DND-41 (cell line): ENCODE measurements at regions not wholly inside any gene's neighbourhood (a gene's known extent, or its start where the extent isn't known, plus 50 kb on each side); places are given as distances from the start of the nearest gene placed in this dataset.

ENCODE experiments used
- ATAC-seq: fragments of 200-7000 bp; cut with Tn5 transposase; 3 replicates; pipeline ENCODE4 v1.9.1; 2021; ENCODE audit warnings: low read depth; ENCODE audit not compliant: insufficient read depth
- DNase-seq: peaks from one replicate; pipeline ENCODE4 v3.0.0-alpha.2; 2020
- H2AFZ ChIP-seq: 2 replicates; pipeline ENCODE4 v1.6.0; 2012; ENCODE audit warnings: low read depth, low read length
- H3K27ac ChIP-seq: 2 replicates; pipeline ENCODE4 v1.5.1; 2012; ENCODE audit warnings: low read length, inconsistent platforms
- H3K27me3 ChIP-seq: fragments of 200-600 bp; sonication (generic); 2 replicates; pipeline ENCODE4 v1.6.0; 2012; ENCODE audit warnings: low read length, mild to moderate bottlenecking, inconsistent platforms; ENCODE audit not compliant: insufficient read depth, poor library complexity
- H3K36me3 ChIP-seq: 2 replicates; pipeline ENCODE4 v1.5.1; 2012; ENCODE audit warnings: low read length, inconsistent platforms; ENCODE audit not compliant: insufficient read depth
- H3K4me1 ChIP-seq: 2 replicates; pipeline ENCODE4 v1.5.1; 2012; ENCODE audit warnings: mild to moderate bottlenecking, low read length; ENCODE audit not compliant: insufficient read depth
- H3K4me2 ChIP-seq: 2 replicates; pipeline ENCODE4 v1.6.0; 2012; ENCODE audit warnings: mild to moderate bottlenecking, moderate library complexity, low read length, inconsistent platforms; ENCODE audit not compliant: insufficient read depth
- H3K4me3 ChIP-seq, 2 experiments: fragments of 200-600 bp in 1 of 2; shearing (Covaris generic) in 1 of 2; 2 replicates each; pipeline ENCODE4 v1.5.1; 2012 to 2016; ENCODE audit warnings: inconsistent platforms in 2 of 2, low read length in 2 of 2, mild to moderate bottlenecking in 2 of 2, low read depth in 1 of 2, moderate library complexity in 1 of 2
- H3K79me2 ChIP-seq: 2 replicates; pipeline ENCODE4 v1.6.0; 2012; ENCODE audit warnings: low read length, inconsistent platforms; ENCODE audit not compliant: insufficient read depth
- H3K9ac ChIP-seq: 2 replicates; pipeline ENCODE4 v1.6.0; 2012; ENCODE audit warnings: low read depth, mild to moderate bottlenecking, inconsistent platforms, low read length, moderate library complexity
- H3K9me3 ChIP-seq: 2 replicates; pipeline ENCODE4 v1.5.1; 2012; ENCODE audit warnings: low read length, moderate library complexity, mild to moderate bottlenecking, inconsistent platforms; ENCODE audit not compliant: insufficient read depth, severe bottlenecking
- H4K20me1 ChIP-seq: 2 replicates; pipeline ENCODE4 v1.6.0; 2012; ENCODE audit warnings: low read length; ENCODE audit not compliant: insufficient read depth
- EZH2 ChIP-seq: IDR thresholded peaks from 3 replicates; pipeline ENCODE4 v1.6.1; 2012; ENCODE audit warnings: borderline replicate concordance, low read depth, mild to moderate bottlenecking, moderate library complexity, low read length, inconsistent platforms; ENCODE audit not compliant: severe bottlenecking
- TF ChIP-seq, protein P1 (sequence below): IDR thresholded peaks from 2 replicates; pipeline ENCODE4 v1.5.1; 2012; ENCODE audit warnings: borderline replicate concordance, low read length, moderate library complexity, mild to moderate bottlenecking; ENCODE audit not compliant: poor library complexity, severe bottlenecking; ENCODE audit errors: extremely low read depth

DNA sequence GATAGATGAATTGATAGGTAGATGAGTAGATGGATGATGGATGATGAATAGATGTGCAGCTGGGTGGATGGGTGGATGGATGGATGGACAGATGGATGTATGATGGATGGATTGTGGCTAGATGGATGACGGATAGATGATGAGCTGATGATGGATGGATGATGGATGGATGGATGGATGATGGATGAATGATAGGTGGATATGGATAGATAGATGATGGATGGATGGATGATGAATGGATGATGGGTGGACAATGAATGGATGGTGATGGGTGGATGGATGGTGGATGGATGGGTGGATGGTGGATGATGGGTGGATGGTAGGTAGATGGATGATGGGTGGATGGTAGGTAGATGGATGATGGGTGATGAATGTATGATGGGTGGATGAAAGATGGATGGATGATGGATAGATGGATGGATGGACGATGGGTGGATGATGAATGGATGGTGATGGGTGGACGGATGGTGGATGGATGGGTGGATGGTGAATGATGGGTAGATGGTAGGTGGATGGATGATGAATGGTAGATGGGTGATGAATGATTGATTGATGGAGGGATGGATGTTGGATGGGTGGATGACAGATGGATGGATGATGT lies 1261.7 kb downstream of the BRD1 start:
- no peak overlapping the region for H3K4me3 ChIP-seq

DNA sequence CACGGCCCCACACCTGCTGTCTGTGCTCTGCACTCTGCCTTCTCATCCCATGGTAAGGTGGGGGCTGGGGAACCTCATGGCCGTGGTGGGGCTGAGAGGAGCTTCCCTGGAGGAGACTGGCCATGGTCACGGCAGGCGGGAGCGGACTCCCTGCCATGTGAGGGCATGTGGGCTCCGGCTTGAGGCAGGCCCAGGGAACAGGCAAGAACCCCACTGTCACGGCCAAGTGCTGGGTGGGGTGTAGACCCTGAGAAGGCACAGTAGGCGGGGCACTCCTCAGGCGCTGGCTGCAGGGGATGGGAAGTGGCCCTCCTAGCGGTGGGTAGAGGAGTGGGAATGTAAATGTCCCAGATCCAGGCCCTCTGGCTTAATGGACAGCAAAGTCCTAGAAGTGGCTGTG lies 1262.7 kb downstream of the BRD1 start:
- H3K79me2 ChIP-seq: no peaks in the 10 kb centered on the region
- H4K20me1 ChIP-seq: no peaks in the 10 kb centered on the region; the same call in 1 of the 2 replicates
- no peak overlapping the region for H3K9ac ChIP-seq
- no peaks in the 10 kb centered on the region for H3K4me1 ChIP-seq
- ATAC-seq: no peak
- no peak overlapping the region for H3K27ac ChIP-seq
- no peak overlapping the region for H3K4me3 ChIP-seq
- H3K36me3 ChIP-seq: no peaks in the 10 kb centered on the region
- peaks cover 6% of the 10 kb centered on the region for H3K9me3 ChIP-seq
- peaks cover 11% of the 10 kb centered on the region for H3K27me3 ChIP-seq
- no peak for DNase-seq
- H2AFZ ChIP-seq: no peak overlapping the region
- TF ChIP-seq, protein P1, sequence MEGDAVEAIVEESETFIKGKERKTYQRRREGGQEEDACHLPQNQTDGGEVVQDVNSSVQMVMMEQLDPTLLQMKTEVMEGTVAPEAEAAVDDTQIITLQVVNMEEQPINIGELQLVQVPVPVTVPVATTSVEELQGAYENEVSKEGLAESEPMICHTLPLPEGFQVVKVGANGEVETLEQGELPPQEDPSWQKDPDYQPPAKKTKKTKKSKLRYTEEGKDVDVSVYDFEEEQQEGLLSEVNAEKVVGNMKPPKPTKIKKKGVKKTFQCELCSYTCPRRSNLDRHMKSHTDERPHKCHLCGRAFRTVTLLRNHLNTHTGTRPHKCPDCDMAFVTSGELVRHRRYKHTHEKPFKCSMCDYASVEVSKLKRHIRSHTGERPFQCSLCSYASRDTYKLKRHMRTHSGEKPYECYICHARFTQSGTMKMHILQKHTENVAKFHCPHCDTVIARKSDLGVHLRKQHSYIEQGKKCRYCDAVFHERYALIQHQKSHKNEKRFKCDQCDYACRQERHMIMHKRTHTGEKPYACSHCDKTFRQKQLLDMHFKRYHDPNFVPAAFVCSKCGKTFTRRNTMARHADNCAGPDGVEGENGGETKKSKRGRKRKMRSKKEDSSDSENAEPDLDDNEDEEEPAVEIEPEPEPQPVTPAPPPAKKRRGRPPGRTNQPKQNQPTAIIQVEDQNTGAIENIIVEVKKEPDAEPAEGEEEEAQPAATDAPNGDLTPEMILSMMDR: no peak
- no peak for TF ChIP-seq EZH2
- H3K4me2 ChIP-seq: no peak overlapping the region

More for the DNA sequence above, 1261.7 kb downstream of the BRD1 start:
- peaks cover 10% of the 10 kb centered on the region for H3K9me3 ChIP-seq
- peaks cover 11% of the 10 kb centered on the region for H3K27me3 ChIP-seq
- TF ChIP-seq EZH2: no peak
- TF ChIP-seq, protein P1: no peak
- no peaks in the 10 kb centered on the region for H3K4me1 ChIP-seq
- no peak overlapping the region for H3K27ac ChIP-seq
- no peaks in the 10 kb centered on the region; the same call in 1 of the 2 replicates for H4K20me1 ChIP-seq
- no peak for DNase-seq
- ATAC-seq: no peak
- no peak overlapping the region for H3K4me2 ChIP-seq
- no peak overlapping the region for H2AFZ ChIP-seq
- no peaks in the 10 kb centered on the region for H3K79me2 ChIP-seq
- no peak overlapping the region for H3K9ac ChIP-seq
- H3K36me3 ChIP-seq: no peaks in the 10 kb centered on the region

DNA sequence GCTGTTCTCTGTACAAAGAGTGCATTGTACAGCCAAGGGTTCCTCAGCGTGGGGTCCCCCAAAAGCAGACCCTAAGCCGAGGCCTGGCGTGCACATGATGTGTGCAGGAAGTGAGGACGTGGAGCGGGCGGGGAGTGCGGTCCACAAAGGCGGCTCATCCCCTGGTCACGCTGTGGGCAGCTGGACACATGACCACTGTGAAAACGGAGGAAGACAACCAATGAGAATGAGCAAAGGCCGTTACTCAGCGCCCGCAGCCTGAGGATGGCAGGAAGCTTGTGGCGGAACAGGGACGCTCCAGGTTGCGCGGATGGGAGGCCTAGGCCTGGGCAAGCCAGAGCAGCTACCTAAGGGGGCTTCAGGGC lies 1263.7 kb downstream of the BRD1 start:
- H3K4me2 ChIP-seq: no peak overlapping the region
- no peaks in the 10 kb centered on the region for H3K36me3 ChIP-seq
- H3K79me2 ChIP-seq: no peaks in the 10 kb centered on the region
- no peaks in the 10 kb centered on the region for H3K4me1 ChIP-seq
- TF ChIP-seq, protein P1: no peak
- no peak for TF ChIP-seq EZH2
- no peaks in the 10 kb centered on the region for H3K9me3 ChIP-seq
- no peak for ATAC-seq
- no peak overlapping the region for H2AFZ ChIP-seq
- no peak for DNase-seq
- H3K27me3 ChIP-seq: peaks cover 11% of the 10 kb centered on the region
- no peak overlapping the region for H3K9ac ChIP-seq
- no peaks in the 10 kb centered on the region; the same call in 1 of the 2 replicates for H4K20me1 ChIP-seq
- H3K4me3 ChIP-seq: no peak overlapping the region
- no peak overlapping the region for H3K27ac ChIP-seq
